ENCODE measurements at regions not wholly inside any gene's neighbourhood (a gene's known extent, or its start where the extent isn't known, plus 50 kb on each side); places are given as distances from the start of the nearest gene placed in this dataset.
"Not testable (repeated sequence)": the region's sequence is repeated elsewhere in the genome, so short reads cannot be mapped to it uniquely, and the experiment has no call there.

- no peak for DNase-seq (ENCODE audit: low read depth, low spot score)
These were observed 131.7 kb downstream of the PXDC1 start for GRCh38 chr6:3619800-3620199.

- no peak for DNase-seq (ENCODE audit: low read depth, low spot score)
These were observed 132.3 kb downstream of the PXDC1 start for GRCh38 chr6:3619201-3619600.

GRCh38 chr6:3618642-3619041, 132.9 kb downstream of the PXDC1 start:
- no peak for DNase-seq (ENCODE audit: low read depth, low spot score)

GRCh38 chr6:3617681-3618311, 133.7 kb downstream of the PXDC1 start:
- no peak for DNase-seq (ENCODE audit: low read depth, low spot score)

GRCh38 chr6:3617192-3617631, 134.3 kb downstream of the PXDC1 start:
- DNase-seq (ENCODE audit: low read depth, low spot score): no peak

- DNase-seq (ENCODE audit: low read depth, low spot score): no peak
These were observed 134.8 kb downstream of the PXDC1 start for GRCh38 chr6:3616565-3617176.

- no peak for DNase-seq (ENCODE audit: low read depth, low spot score)
These were observed 135.8 kb downstream of the PXDC1 start for GRCh38 chr6:3615391-3616380.

GRCh38 chr6:3614918-3615317, 136.6 kb downstream of the PXDC1 start:
- DNase-seq (ENCODE audit: low read depth, low spot score): no peak

GRCh38 chr6:3613565-3613964, 137.9 kb downstream of the PXDC1 start:
- DNase-seq (ENCODE audit: low read depth, low spot score): not testable (repeated sequence)

- no peak for DNase-seq (ENCODE audit: low read depth, low spot score)
These were observed 139.0 kb downstream of the PXDC1 start for GRCh38 chr6:3612341-3613041.

- no peak for DNase-seq (ENCODE audit: low read depth, low spot score)
These were observed 140.6 kb downstream of the PXDC1 start for GRCh38 chr6:3610921-3611320.

GRCh38 chr6:3610206-3610605, 141.3 kb downstream of the PXDC1 start:
- no peak for DNase-seq (ENCODE audit: low read depth, low spot score)

GRCh38 chr6:3609388-3609787, 142.1 kb downstream of the PXDC1 start:
- DNase-seq (ENCODE audit: low read depth, low spot score): no peak

GRCh38 chr6:3608159-3608558, 143.4 kb downstream of the PXDC1 start:
- DNase-seq (ENCODE audit: low read depth, low spot score): no peak

GRCh38 chr6:3607599-3607998, 143.9 kb downstream of the PXDC1 start:
- DNase-seq (ENCODE audit: low read depth, low spot score): no peak

- DNase-seq (ENCODE audit: low read depth, low spot score): no peak
These were observed 144.3 kb downstream of the PXDC1 start for GRCh38 chr6:3607171-3607570.

GRCh38 chr6:3603340-3604130, 146.7 kb upstream of the SLC22A23 start:
- no peak for DNase-seq (ENCODE audit: low read depth, low spot score)

- no peak for DNase-seq (ENCODE audit: low read depth, low spot score)
These were observed 144.7 kb upstream of the SLC22A23 start for GRCh38 chr6:3601570-3601969.

GRCh38 chr6:3597500-3598064, 140.7 kb upstream of the SLC22A23 start:
- no peak for DNase-seq (ENCODE audit: low read depth, low spot score)

GRCh38 chr6:3596766-3597165, 139.9 kb upstream of the SLC22A23 start:
- no peak for DNase-seq (ENCODE audit: low read depth, low spot score)
